GM21619 (cell line): ENCODE measurements at regions not wholly inside any gene's neighbourhood (a gene's known extent, or its start where the extent isn't known, plus 50 kb on each side); places are given as distances from the start of the nearest gene placed in this dataset.
A peak's percentile ranks its signal among the peaks of the same experiment; 100 is the strongest.

Experiments used
- ATAC-seq: cut with Tn5 transposase; IDR thresholded peaks from one replicate; pipeline ENCODE4 v1.9.1; 2021; ENCODE audit not compliant: unreplicated experiment

DNA sequence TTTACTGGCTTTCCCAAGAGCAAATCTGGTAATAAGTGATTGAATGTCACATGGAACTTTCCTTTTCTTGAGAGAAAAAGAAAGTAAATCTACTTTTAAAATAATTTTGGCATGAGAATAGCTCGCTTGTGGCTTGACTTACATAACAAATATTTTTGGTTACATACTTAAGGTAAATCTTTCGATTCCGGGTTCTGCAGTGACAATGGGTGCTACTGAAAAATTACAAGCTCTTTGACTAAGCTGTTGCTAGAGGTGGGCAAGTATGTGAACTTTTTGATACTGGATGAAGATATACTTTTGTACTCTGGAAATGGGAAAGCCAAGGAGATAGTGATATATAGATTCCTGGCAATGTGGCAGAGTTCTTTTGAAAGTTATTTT lies 51.9 kb upstream of the OTOL1 start:
- no peak for ATAC-seq

DNA sequence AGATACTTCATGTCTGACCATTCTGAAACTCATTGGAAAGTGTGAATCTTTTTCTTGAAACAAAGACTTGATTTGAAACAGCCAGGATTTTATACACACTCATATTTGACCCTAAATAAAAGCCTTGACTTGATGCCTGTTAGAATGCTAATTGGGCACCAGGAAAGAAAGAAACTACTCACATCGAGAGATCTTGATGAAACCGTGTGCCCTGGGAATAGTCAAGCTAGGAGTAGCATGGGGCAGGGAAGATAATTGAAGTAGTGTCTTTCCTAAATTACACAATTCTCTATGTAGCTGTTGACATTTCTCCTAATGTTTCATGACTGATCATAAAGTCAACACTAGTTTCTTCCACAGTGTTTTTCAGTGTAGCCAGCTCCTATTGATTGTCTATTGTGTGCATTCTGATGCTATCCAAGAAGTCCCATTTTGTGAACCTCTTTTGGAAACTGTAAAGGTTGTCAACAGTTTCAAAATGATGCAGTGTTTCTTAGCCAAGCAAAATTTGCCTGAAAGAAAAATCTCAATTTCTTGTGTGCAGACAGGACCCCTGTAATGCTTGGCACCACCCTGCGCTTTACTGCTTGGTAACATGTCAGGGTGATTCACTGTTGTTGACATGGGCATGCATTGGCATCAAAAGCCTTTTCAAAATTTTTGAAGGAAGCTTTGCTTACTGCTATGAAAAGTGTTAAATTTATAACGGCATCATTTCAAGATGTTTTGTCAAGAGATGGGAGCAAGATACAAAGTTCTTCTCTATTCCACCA lies 52.5 kb upstream of the OTOL1 start:
- ATAC-seq: no peak

DNA sequence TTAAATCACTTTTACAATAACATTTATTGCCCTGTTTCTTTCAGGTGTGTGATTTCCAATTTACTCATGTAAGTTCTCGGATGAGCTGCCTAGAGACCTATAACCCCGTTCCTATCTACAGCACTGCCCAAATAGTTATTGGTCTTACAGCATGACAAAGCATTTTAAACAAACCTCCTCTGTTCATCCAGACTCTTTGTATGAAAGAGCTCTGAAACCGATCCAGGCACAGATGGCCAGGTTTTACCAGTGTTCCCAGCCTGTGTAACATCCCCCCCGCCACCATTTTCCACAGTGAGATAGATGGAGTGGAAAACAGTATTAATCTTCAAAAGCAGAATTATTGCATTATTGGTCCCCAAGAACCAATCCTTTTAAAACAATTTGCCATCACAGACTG lies 59.0 kb upstream of the SPTSSB start:
- ATAC-seq: no peak

DNA sequence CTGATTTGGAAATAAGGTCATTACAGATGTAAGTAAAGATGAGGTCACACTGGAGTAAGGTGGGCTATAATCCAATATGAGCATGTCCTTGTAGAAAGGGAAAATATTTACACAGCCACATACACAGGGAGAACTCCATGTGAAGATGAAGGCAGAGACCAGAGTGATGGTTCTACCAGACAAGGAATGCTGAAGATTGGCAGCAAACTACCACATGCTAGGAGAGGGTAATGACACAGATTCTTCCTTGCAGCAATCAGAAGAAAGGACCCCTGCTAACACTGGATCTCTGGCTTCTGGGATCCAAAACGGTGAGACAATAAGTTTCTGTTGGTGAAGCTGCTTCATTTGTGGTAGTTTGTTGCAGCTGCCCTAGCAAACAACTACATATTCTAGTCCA lies 56.0 kb upstream of the SPTSSB start:
- no peak for ATAC-seq

GRCh38 chr3:161426758-161427157 lies 55.4 kb upstream of the SPTSSB start:
- ATAC-seq: no peak

GRCh38 chr3:161423911-161424522 lies 52.7 kb upstream of the SPTSSB start:
- peak; percentile 71 for ATAC-seq

DNA sequence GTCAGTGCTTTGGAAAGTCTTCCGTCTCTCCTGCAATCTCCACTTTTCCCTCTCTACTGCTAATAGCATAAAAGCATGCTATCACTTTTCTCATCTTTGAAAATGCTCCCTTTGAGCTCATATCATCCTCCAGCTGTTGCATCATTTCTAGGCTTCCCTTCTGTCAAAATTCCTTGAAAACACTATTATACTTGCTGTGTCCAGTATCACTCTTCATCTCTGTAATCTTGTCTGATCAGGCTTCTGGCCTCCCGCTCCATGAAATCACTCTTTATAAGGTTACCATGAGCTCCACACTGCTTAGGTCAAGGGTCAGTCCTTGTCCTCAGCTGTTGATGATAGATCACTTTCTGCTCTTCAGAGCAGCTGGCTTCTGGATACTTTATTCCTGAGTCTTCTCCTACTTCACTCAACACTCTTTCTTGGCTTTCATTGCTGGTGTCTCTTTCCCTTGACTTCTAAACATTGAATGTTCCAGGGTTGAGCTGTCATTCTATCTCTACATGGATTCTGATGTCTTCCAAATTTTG lies 50.9 kb upstream of the SPTSSB start:
- ATAC-seq: no peak
